Stimulated activated CD8-positive, alpha-beta memory T cell treated with anti-CD3 and anti-CD28 coated beads, Interleukin-2, amount 100 ng/mL, for 48 hours (primary cell): ENCODE measurements at regions not wholly inside any gene's neighbourhood (a gene's known extent, or its start where the extent isn't known, plus 50 kb on each side); places are given as distances from the start of the nearest gene placed in this dataset.

Experiments used
- DNase-seq, 2 donors: peaks; one replicate each; pipeline ENCODE4 v3.0.0-alpha.2; 2020; ENCODE audit warnings: low read depth in 2 of 2

GRCh38 chr19:5392486-5392885, 51.9 kb upstream of the PTPRS start:
- no peak for DNase-seq

DNA sequence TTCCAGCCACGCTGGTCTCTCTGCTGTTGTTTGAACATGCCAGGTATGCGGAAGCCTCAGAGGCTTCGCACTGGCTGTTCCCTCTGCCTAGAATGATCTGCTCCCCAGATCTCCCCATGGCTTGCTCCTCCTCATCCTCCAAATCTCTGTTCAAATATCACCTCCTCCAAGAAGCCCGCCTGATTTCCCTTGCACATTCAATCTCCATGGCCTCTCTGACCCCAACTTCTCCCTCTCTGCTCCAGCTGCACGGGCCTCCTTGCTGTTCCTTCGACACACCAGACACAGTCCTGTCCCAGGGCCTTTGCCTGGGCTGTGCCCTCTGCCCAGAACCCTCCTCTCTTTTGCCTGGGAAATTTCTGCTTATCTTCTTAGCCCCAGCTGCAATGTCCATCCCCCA, 52.5 kb upstream of the PTPRS start:
- no peak for DNase-seq

DNA sequence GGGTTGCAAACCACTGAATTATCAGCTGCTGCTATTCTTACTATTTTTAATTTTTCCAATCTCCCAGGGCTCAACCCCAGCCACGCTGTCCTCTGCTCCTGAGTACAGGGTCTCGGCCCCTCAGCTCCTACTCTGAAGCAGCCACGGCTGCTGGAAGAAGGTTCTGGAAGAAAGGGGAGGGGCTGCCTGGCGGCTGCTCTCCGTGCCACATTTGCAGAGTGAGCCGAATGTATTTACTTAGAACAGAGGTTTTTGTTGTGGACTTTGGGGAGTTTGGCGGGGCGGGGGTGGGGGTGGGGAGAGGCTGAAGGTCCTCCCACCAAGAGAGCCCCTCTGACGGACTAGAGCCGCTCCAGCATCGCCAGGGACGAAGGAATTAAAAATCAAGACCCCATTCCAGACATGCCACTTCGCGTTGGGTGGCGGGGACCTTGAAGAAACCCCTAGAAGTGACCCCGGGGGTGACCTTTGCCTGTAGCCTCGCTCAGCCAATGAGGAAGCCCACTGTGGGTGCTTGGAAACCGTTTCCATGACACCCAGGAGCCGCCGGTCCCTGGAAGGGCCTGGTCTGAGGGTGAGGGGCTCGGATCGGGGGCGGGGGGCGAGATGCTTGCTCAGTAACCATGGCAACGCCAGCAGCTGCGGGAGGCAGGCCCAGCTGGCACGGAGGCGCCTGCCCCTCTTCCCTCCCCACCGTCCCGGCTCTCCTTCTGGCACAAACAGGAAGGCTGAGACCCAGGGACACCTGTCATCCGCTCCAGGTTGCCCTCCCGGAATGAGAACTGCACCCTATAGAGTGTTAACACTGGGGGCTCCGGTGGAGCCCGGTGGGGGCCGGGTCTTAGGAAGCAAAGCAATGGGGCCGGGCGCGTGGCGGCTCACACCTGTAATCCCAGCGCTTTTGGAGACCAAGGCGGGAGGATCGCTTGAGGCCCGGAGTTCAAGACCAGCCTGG, 54.2 kb upstream of the PTPRS start:
- DNase-seq: no peak

DNA sequence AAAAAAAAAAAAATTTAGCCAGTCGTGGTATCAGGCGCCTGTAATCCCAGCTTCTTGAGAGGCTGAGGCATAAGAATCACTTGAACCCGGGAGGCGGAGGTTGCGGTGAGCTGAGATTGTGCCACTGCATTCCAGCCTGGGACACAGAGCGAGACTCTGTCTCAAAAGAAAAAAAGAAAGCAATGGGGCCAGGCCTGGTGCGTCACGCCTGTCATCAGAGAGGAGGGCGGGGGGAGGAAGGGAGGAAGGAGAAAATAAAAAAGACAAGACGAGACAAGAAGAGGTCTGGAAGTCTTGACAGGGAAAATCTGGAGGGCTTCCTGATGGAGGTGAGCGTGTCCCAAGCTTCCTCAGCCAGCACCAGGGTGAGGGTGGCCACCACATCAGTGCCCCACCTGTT, 54.9 kb upstream of the PTPRS start:
- DNase-seq: no peak

- DNase-seq: no peak
Measured at GRCh38 chr19:5396096-5396939, 55.7 kb upstream of the PTPRS start.

DNA sequence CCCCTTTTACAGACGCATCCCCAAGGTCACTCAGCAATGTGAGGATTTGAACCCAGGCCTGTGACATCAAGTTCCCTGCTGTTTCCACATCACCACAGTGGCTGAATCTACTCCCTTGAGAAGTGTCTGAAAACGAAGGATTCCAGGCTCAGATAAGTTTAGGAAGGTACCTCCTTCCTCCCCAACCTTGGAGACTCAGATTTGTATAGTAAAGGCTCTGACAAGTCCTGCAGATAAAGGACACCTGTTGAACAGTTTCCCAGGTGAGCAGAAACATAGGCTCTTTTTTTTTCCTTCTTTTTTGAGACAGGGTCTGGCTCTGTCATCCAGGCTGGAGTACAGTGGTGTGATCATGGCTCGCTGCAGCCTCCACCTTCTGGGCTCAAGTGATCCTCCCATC, 56.4 kb upstream of the PTPRS start:
- no peak for DNase-seq

DNA sequence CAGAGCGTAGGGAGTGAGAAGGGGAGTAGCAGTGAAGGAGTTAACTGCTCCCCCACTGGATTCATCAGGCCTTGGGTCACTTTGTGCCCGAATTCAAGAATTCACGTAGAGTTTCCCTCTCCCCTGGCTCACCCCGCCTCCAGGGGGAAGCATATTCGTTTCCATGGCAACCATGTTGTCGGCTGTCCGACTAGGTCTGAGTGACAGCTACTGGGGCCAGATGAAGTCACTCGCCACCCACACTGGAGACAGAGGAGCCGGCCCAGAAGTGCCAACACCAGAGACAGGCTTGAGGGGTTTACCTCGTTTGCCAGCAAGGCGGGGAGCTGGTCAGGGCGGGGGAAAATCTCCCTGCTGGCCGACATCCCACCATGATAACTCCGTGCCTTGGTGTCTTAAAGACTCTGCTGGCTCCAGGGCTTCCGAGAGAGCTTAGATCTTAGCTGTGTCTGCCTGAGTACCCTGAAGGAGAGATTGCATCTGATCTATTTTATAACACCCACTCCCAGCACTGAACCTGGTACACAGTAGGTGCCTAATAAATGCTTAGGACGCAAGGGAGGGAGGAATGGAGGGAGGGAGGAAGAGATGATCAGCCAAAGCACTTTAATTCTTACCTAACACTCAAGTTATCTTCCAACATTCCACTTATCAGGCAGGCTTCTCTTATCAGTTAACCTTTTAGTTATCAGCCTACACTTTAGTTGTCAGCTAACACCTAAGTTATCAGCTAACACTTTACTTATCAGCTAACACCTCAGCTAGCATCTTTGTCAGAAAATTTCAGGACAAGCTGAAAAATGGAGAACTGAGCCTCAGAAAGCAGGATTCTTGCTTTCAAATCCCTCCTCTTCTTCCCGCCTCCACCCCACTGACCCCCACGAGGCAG, 57.2 kb upstream of the ZNRF4 start:
- no peak for DNase-seq

DNA sequence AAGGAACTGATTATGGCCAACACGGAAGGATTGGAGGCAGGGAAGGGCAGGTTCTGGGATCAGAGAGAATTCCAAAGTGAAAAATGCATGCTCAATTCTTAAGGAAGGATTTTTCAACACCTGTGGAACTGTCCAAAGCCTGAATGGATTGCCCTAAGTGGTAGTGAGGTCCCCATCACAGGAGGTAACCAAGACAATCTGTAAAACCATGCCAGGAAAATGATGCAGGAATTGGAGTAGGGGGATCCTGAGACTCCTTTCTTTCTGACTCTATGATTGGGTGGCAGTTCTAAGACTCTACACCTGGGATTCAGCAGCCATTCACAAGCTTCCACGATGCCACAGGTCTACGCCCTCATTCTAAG, 56.5 kb upstream of the ZNRF4 start:
- no peak for DNase-seq

DNA sequence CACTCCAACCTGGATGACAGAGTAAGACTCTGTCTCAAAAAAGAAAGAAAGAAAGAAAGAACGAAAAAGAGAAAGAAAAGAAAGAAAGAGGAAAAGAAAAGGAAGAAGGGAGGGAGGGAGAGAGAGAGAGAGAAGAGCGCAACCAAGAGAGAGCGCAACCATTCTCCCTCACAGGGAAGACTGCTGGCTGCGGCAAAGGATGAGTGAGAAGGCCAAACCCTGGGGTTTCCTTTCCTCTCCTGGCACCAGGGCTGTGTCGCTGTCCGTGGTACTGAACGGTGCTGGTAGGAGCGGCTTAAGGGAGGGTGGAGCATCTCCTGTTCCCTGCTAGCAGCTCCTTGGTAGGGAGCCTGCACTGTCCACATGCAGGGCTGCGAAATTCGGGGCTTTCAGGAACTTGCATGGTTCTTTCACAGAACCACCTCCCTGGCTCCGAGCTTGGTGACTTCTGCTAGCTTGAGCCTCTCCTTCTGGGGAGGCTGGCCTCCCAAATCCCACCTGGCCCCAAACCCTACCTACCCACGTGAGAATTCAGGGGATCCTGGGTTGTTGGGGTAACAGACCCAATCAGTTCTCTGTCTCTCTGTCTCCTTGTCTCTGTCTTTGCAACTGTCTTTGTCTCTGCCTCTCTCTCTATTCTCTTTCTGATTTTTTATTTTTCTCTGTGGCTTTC, 51.1 kb upstream of the ZNRF4 start:
- peak; percentile 51 to 57 for DNase-seq
